Choroid plexus epithelial cell (primary cell): ENCODE measurements at regions not wholly inside any gene's neighbourhood (a gene's known extent, or its start where the extent isn't known, plus 50 kb on each side); places are given as distances from the start of the nearest gene placed in this dataset.

Experiments used
- DNase-seq: peaks from one replicate; pipeline ENCODE4 v3.0.0-alpha.2; 2010; ENCODE audit warnings: low read depth
- H3K4me3 ChIP-seq: 2 replicates; pipeline ENCODE4 v1.5.1; 2011; ENCODE audit warnings: low read depth, mild to moderate bottlenecking, control low read depth, low read length, moderate library complexity
- CTCF ChIP-seq: conservative IDR thresholded peaks from 2 replicates; pipeline ENCODE4 v1.5.1; 2011; ENCODE audit warnings: low read depth, mild to moderate bottlenecking, control low read depth, inconsistent platforms, low read length, moderate library complexity

- no peak for TF ChIP-seq CTCF
- peak; percentile 58 for DNase-seq
- no peak overlapping the region for H3K4me3 ChIP-seq
Measured at GRCh38 chr3:24683090-24683489, 188.4 kb upstream of the THRB start.

- no peak overlapping the region for H3K4me3 ChIP-seq
- DNase-seq = peak; percentile 91
- TF ChIP-seq CTCF = peak; percentile 78
Measured at GRCh38 chr3:24683633-24684384, 189.2 kb upstream of the THRB start.

GRCh38 chr3:24684506-24685023, 189.9 kb upstream of the THRB start:
- H3K4me3 ChIP-seq = no peak overlapping the region
- no peak for TF ChIP-seq CTCF
- DNase-seq = no peak

- no peak overlapping the region for H3K4me3 ChIP-seq
- no peak for TF ChIP-seq CTCF
- peak; percentile 89 for DNase-seq
Measured at GRCh38 chr3:24686808-24687207, 192.2 kb upstream of the THRB start.

- no peak for DNase-seq
- no peak for TF ChIP-seq CTCF
- H3K4me3 ChIP-seq = no peak overlapping the region
Measured at GRCh38 chr3:24687671-24688070, 193.0 kb upstream of the THRB start.

- TF ChIP-seq CTCF = no peak
- DNase-seq = peak; percentile 86
- H3K4me3 ChIP-seq = no peak overlapping the region
Measured at GRCh38 chr3:24688446-24689148, 193.9 kb upstream of the THRB start.
